ENCODE measurements at regions not wholly inside any gene's neighbourhood (a gene's known extent, or its start where the extent isn't known, plus 50 kb on each side); places are given as distances from the start of the nearest gene placed in this dataset.

DNA sequence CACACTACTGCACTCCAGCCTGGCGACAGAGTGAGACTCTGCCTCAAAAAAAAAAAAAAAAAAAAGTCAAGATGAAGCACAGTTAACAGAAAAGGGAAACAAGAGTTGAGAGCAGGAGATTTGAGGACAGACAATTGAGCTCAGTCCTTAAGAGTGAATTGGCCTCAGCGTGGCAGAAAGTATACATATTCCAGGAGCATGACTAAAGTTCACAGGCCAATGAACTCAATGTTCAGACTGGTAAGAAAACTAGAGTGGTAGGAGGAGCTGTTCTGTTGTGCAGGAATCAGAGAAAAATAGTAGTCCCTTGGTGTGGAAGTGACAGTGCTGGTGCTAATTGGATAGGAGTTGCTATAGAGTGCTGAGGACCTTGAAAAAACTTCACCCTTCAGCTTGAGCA, 60.0 kb downstream of the NRN1 start:
- DNase-seq = no peak

DNA sequence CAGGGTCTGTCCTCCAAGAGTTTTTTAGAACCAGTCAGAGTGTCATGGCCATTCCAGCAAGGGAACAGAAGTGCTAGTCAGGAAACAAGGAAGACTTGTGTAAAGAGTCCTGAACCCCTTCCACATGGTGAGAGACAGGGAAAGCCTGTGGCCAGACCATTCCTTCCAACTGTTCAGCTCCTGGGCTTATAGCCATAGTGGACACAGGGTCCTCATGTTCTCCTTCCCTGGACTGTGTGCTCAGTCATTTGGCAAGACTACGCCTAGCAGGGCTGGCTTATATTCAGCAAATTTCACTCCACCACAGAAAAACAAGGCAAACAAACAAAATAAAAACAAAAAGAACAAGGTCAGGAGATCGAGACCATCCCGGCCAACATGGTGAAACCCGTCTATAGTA, 60.5 kb downstream of the NRN1 start:
- DNase-seq = peak; percentile 15

DNA sequence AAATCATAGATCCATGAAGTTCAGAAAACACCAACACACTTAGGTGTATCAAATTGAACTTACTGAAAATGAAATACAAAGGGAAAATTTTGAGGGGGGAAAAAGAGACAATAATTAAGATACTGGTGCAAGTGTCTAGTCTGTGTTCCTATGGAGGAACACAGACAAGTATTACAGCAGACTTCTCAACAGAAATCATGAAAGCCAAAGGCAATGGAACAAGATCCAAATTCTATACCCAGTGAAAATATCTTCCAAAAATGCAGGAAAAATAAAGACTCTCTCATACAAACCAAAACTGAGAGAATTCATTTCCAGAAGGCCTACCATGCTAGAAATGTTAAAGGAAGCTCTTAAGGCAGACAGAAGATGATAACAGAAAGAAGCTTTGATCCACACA, 63.1 kb downstream of the NRN1 start:
- no peak for DNase-seq

DNA sequence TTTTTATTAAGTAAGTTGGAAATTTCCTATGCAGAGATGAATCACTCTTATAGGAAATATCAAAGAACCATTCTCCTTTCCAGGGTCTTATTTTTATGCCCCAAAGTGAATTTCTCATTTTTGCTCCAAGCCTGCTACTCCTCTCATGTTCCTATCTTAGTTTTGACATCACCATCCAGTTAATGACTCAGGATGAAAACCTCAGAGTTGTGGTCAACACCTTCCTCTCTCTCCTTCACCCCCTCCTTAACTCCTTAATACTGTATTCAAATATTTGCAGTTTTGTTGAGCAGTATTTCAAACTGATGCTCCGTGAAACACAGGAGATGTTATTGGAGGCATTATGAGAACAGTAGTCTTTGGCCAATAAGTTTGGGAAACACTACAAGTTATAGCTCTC, 64.1 kb downstream of the NRN1 start:
- no peak for DNase-seq

DNA sequence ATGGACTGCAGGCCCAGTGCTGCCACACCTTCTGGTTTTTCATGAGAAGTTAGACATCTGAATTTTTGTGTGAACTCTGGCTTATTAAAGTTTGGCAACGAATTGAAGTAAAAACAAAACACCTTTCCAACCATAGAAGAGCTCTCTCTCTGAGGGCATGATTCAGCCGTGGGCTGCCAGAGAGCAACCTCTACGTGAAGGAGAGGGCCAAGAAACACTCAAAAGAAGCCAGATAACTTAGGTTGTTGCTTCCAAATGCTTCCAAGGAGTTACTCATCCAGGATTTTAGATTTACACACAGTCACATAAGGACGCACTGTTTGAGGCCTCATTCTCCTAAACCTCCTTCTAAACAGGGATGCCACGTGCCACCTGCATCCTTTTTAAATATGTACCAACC, 65.5 kb downstream of the NRN1 start:
- peak; percentile 33 for DNase-seq

DNA sequence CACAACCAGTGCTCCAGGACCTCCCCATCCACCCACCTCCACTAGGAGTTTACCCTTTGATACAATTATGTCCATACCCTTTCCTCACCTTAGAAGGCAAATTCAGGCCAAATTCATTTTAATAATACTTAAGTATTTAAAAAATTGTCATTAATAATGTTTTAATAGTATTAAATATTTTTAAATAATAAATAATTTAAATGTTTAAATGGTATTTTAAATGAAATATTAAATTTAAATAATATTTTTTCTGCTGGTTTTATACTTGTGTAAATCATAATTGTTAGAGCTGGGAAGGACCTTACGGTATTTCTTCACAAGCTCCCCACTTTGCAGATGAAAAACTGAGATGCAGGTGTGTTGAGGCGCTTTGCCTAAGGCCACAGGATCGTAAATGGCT, 67.8 kb downstream of the NRN1 start:
- no peak for DNase-seq

DNA sequence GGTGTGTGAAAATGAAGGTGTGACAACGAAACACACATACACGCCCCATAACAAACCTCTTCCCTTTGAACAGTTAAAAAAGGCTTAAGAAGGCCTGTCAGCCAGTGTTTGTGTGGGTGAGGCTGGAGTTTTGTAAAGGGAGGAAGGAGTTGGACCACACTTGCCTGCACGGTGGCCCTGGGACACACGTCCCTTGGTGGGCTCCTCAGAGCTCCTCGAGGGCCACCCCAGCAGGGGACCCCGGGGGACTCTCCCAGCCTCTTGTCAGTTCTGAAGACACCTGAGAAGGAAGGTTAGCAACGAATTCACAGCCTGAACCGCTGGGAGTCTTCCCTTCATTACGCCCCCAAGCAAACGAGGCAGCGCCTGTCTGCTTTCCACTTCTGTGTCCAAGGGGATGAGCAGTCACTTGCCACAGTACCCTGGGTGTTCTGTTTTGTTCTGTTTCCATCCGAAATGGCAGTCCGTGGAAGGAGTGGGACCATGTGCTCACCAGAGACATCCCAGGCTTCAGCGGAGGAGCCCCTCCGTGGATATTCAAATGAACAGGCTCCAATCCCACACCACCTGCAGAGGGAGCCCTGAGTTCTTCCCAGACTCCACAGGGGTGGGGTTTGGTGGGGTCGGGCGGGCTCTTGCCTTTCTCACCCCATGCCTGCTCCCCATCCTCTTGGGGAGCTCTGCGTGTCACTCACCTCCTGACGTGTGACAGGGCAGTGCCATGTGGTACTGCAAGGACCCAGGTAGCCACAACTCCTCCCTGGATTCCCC, 68.6 kb downstream of the NRN1 start:
- DNase-seq = no peak

DNA sequence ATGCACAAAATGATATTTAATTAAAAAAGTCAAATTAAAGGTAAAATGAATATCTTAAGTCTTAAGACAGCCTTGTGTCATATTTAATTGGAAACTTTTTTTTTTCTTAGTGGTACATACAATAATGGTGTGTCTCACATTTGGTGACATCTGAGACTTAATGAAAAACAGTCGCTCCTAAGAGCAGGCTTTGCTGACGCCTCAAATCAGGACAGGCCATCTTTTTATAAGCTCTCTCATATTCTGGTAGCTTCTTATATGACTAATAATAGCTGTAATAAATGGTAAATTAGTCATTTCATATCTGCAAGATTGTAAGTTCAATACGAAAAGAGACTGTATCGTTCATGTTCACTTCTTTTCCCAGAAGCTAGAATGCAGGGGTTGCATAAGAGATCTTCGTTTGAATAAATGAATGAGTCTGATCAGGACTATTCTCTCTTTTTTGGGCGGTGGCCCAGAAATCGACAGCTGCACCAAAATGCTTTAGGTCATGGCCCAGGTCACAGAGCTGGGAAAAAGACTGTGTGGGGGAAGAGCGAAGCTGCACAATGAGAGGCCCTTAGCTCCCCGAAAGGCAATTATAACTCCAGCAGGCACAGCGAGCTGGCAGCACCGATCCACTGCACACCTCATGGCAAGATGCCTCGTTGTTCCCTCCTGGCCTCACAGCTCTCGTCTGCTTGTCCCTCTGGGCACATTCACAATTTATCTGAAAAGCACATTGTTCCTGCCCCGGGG, 69.4 kb downstream of the NRN1 start:
- peak; percentile 82 for DNase-seq

DNA sequence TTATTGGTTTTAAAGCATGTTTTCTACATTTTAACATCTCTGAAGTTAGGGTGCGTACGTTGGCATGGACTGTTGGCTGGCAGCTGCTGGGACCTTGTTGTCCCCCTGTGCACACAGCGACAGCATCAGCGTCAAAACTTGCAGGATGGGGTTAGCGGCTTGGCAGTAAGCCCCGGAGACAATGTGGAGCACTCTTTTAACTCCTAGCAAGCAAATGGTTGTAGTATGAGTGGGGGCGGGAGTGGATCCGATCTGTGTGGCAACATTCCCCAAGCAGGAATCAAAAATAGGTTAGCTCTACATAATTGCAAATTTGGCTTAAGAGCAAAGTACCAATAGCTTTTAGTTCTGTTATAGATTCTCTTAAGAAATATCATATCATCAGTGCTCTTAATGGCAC, 70.1 kb downstream of the NRN1 start:
- peak; percentile 42 for DNase-seq

DNA sequence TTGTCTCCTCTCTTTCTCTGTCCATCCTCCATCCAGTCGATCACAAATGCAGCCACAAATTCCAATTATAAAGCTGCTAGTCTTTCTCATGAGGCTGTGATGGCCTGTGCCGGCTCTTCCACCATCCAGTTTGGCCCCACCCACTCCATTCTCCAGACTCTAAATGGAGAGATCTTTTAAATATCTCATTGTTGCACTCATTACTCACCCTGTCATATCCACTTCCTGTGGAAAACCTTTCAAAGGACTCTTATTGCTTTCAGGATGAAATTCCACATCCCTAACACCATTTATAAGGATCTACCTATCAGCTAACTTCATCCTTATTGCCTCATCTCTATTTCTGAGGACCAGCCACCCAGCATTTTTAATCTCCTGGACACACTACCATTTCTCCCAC, 70.6 kb downstream of the NRN1 start:
- no peak for DNase-seq

DNA sequence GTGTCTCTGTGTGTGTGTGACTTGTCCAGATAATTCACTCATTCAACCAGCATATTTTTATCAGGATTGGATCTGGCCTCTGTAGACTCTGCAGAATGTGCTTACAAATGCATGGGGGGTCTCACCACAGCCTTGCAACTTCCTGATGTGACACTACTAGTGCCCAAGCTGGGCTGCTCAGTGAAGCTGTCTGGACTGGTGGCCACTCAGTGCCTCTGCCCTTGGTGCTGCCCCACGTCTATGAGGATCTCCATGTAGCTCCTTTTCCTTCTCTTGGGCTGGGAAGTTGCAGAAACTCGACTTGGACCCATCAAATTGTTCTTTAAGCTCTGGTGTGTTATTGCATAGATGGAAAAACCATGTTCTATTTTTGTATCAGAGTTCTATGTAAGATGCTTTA, 75.8 kb downstream of the NRN1 start:
- no peak for DNase-seq

DNA sequence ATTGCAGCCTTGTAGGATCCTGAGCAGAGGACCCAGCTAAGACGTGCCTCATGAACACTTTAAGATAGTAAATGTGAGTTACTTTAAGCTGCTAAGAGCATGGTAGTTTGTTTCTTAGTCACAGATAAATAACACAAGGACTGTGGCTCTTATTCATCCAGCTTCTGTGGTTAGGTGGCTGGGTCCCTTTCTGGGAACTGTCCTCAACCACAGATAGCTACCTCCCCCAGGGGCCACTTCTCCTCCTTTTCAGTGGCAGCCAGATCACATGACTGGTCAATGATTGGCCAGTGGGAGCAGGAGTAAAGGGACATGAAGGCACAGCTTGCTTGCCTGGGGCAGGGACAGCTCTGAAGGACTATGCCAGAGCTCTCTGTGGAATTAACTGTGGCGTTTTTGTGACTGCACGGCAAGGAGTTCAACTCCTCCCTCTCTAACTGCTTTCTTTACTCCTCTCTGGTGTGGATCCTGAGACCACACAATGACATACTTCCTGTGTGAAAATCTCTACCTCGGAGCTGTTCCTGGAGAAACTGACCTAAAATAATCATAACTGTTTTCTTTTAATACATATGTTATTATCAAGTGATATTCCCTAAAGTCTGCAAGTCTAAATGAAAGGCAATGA, 76.5 kb downstream of the NRN1 start:
- DNase-seq = no peak

DNA sequence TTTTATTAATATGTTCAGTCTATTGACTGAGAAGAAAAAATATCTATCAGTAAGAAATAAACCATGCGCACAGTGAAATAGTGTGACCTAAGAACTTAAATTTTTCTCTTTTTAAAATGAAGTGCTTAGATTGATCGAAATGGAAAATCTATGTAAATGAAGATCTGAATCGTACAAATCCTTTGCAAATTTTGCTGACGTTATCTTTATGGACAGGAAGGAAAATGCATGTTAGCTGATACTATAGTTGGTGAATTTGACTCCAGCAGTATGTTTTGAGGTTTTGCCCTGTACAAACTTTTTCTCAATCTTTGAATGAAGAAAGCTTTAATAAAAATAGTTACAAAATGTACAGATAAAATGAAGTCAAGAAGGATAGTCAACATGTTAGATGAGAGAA, 82.9 kb downstream of the NRN1 start:
- DNase-seq = no peak

DNA sequence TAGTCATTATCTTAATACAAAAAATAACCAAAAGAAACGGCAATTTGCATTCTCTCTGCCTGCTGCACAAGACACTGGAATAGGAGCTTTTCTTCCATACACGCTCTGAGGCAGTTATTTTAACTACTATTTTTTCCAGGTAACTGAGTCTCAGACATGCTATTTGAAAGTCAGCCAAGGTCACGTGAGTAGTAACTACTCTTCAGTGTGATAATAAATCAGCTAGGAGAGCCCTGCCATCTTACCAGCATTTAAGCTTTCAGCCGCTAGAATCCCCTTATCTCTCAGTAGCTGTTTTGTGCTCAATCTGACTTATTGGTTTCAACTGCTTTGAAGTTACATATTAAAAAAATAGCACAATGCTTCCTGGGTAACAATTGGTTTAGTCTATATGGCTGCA, 84.5 kb downstream of the NRN1 start:
- DNase-seq = no peak

DNA sequence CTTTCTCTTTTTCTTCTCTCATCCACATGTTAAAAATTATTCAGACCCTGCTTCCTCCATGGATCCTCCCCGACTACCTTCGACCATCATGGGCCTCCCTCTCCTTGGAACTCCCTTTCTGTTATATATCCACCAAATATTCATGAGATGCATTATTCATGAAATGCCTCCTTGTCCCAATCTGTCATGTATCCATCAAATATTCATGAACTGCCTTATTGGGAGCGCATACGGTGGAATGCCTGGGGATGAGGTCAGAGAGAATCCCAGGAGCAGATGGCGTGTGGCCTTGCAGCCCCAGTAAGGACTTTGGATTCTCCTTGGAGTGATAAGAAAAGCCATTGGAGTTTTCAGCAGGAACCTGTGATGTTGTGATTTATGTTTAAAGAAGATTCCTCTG, 97.0 kb downstream of the NRN1 start:
- no peak for DNase-seq

DNA sequence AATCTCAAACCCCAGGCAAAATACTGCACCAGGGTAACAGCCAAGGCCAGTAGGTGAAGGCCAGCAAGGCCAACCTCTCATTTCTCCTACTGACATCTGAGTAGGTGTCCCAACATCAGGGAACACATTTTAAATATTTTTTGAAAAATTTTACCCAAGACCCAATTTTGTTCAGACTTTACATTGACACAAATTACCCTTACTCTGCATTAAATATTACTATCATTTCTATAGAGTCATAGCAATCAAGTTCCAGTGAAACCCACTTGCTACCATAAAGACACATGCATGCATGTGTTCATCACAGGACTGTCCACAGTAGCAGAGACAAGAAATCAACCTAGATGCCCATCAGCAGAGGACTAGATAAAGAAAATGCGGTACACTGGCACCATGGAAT, 99.9 kb downstream of the NRN1 start:
- DNase-seq = no peak

DNA sequence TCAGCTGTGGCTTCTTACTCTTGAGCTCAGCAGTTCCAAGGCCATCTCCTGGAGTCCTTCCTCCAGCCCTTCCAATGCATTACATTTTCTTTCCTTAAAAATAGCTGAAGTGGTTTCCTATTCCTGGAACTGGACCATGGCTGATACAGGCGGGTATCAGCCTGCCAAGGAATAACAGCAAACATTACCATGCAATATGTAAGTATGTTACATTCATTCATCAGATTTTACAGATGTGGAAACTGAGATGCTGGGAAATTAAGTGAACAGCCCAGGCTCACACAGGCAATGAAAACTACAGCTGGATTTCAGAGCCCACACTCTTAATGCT, 100.4 kb downstream of the NRN1 start:
- peak; percentile 8 for DNase-seq

DNA sequence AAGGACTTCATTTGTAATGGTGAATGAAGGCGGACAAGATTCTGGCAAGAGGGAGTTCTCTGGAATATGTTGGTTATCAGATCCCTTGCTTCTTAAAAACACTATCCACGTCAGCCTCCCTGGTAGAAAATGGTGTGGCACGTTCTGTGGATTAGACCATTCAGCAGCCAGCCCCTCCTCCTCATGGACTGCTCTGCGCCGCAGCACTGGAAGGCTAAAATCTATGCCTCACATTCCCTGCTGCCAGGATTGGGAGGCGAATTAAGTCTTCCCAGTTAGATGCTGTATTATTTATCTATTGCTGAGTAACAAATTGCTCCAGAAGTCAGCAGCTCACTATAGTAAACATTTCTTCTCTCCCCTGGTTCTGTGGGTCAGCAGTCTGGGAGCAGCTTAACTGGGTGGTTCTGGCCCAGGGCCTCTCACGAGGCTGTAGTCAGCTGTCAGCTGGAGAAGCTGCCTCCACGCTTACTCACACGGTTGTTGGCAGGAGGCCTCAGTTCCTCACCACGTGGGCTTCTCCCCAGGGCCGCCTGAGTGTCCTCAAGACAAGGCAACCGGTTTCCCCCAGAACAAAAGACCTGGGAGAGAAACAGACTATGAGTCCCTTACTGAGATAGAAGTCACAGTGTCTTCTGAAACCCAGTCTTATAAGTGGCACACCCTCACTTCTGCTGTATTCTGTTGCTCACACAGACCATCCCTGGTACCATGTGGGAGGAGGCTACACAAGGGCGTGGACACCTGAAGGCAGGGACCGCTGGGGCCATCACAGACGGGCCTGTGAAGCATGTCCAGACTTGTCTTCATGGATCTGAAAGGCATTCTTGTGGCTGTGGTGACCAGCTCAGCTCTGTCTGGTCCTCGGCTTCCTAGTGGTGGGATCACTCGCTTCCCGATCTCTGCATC, 101.0 kb downstream of the NRN1 start:
- DNase-seq = peak; percentile 65

DNA sequence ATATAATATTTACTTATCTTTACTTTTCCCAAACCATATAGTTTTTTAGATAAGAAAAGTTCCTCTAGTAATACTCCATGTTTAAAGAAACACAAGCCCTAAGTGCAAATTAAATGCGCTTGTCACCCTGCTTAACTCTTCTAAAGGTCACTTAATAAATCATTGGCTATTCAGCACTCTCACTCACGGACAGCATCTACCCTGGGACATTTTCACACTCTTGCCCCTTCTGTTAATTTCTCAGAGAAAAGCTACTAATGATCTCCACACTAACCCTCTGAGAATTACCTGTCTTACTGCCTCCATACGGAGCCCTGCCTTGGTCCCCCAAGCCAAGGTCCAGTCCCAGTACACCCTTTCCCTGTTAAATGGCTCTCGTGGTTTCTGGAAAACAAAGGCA, 102.2 kb downstream of the NRN1 start:
- peak; percentile 8 for DNase-seq

DNA sequence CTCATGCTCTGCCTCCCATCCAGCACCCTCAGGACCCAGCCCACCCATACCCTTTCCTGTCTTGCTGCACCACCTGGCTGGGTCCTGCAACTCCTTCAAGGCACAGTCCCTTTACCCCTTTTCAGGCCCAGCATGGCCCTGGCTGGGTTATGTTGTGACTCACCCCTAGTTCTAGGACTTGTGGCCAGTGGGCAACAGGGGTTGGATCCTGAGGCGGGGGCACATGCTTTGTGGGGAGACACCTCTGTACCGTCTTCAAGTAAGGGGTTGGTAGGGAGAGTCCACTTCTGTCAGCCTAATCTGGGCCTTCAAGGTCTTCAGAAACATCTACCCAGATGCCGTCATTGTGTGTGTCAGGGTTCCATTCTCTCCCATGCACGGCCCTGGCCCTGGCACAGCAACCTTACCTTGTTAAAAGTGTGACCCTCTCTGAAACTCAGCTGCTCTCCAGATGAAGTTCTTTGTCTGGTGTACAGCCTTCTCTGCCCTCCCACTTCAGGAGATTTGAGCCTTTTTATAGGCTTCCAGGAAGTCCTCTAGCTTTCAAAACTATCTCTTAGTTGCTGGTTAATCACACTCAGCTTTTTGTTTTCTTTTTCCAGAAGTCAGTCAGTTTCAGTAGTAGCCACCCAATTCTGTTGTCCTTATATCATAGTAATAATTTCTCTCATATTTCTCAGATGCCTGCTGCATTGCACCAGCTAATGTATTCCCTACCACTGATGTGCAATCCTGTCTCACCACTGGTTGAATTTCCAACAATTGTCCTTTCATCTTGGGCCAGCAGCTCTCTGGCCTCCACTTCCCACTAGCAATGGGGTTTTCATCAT, 107.3 kb downstream of the NRN1 start:
- no peak for DNase-seq

DNA sequence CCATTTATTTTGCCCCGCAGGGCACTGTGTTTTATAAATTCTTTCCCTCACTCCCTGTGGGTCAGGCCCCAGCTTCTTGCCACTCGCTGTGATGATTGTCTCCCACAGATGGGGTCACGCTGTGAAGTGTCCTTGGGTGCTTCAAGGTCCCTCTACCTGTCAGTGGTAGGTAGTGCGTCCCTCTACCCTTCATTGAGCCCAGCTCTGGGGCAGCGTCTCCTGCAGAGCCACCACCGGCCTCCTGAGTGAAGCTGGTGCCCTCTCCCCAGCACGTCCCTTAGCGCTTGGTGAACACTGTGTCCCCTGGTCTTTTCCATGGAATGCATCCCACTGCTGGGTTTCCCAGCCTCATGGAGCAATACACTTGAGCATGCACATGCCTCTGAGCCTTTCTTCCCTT, 108.2 kb downstream of the NRN1 start:
- no peak for DNase-seq

DNA sequence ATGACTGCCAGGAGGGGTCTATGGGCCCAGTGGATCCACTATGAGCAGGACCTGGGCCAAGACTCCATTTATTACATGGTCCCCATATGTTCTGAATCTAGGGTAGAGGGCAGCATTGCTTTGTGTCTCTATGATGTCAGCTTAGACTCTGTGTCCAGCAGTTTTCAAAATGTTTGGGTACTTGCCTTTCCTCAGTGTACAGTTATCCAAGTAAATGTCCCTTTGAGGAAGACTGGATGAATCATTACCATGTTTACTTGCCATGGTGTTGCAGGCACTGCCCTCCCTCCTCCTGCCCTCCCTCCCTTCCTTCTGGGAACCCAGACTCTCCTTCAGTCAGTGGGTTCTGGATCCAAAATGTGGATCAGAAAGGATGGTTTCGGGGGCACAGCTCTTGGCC, 108.6 kb downstream of the NRN1 start:
- peak; percentile 6 for DNase-seq
